ENCODE measurements at regions not wholly inside any gene's neighbourhood (a gene's known extent, or its start where the extent isn't known, plus 50 kb on each side); places are given as distances from the start of the nearest gene placed in this dataset.
"Not testable (repeated sequence)": the region's sequence is repeated elsewhere in the genome, so short reads cannot be mapped to it uniquely, and the experiment has no call there.

DNA sequence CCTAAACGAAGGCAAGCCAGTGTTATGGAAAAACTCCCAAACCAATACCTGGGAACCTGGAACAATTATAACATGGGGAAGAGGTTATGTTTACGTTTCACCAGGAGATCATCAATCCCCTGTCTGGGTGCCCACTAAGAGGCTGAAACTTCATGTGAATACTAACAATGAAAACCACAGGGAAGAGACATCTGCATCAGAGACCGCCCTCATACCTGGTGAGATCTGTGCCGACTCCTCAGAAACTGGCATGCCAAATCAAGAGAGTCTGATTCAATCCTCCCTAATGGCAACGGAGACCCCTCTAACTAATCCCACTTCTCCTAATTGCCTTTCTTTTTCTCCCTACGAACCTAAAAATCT lies 163.2 kb downstream of the IER5 start:
- ATAC-seq = no peak
- peaks cover 19% of the 10 kb centered on the region for H3K9me3 Mint-ChIP-seq

GRCh38 chr1:181253601-181254000 lies 165.1 kb downstream of the IER5 start:
- H3K27ac Mint-ChIP-seq, H3K36me3 Mint-ChIP-seq, H3K4me3 Mint-ChIP-seq, ATAC-seq, H3K4me1 Mint-ChIP-seq, H3K9me3 Mint-ChIP-seq: not testable (repeated sequence)
- H3K27me3 Mint-ChIP-seq = peaks cover 36% of the 10 kb centered on the region

More for the DNA sequence above, 163.2 kb downstream of the IER5 start:
- Mint-ChIP-seq H3K36me3 (peaks cover 8% of the 10 kb centered on the region), H3K4me3 (no peak overlapping the region), H3K4me1 (no peaks in the 10 kb centered on the region), H3K27ac (no peak overlapping the region), H3K27me3 (peaks cover 30% of the 10 kb centered on the region)

DNA sequence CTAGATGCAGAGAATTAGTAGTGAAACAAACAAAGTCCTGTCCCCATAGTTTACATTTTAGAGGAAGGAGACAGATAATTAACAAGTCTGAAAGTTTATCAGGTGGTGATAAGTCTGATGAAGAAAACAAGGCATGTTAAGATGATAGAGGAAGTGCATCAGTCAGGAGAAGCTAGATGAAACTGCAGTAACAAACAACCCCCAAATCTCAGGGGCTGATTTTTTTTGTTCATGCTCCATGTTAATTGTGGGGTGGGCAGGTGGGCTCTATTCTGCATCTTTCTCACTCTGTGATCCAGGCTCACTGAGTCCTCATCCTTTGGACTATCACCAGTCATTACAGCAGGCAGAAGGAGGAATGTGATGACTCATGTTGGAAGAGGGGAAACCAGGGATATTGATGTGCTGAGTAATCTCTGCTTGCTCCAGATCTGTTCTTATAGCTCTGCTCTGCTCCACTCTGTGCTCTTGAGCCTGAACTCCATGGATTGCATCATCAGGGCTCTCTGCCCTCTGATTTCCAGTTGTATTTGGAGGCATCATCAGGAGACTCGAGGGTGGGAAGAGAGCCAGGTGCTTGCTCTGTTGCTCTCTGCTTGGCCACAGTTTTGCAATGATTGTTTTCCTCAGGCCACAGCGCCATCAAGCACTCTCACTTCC lies 166.9 kb downstream of the IER5 start:
- Mint-ChIP-seq H3K27me3 (peaks cover 43% of the 10 kb centered on the region), H3K27ac (no peak overlapping the region), H3K4me1 (no peaks in the 10 kb centered on the region), H3K9me3 (peaks cover 7% of the 10 kb centered on the region), H3K4me3 (no peak overlapping the region), H3K36me3 (no peaks in the 10 kb centered on the region)
- ATAC-seq = no peak

- no peak overlapping the region for H3K4me3 Mint-ChIP-seq
These were observed 168.6 kb downstream of the IER5 start for GRCh38 chr1:181257117-181257516.

DNA sequence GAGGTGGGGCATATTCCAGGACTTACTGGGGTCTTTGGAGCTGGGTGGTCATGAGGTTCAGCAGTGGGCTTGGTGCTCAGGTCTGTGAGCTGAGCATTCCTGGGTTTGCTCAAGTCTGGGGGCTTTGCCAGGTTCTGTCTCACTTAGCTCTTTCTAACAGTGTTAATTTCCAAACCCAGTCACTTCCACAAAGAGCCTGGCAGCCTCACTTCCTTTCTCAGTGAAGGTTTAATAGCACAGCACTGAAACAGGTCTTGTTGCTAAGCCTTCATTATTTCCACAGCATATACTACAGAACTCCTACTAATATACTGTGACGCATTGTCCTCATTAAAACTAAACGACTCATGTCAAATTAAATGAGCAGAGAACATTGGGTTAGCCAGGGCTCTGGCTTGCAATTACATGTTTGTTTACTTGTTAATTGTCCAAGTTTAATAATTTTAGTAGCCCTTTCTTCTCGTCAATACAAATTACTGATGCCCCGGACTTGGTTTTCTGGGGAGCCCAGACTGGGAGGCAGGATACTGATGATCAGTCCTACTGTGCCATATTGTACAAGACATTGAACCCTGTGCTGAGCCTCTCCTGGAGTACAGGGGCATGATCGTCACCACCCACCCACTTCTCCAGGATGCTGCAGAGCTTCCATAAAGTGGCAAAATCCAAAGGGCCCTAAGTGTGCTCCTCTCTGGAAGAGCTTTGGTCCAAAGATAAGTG lies 170.7 kb downstream of the IER5 start:
- H3K9me3 Mint-ChIP-seq = peaks cover 7% of the 10 kb centered on the region
- H3K27me3 Mint-ChIP-seq = peaks cover 55% of the 10 kb centered on the region

More at GRCh38 chr1:181257117-181257516, 168.6 kb downstream of the IER5 start:
- H3K4me1 Mint-ChIP-seq = no peaks in the 10 kb centered on the region
- H3K9me3 Mint-ChIP-seq = peaks cover 7% of the 10 kb centered on the region
- H3K36me3 Mint-ChIP-seq = no peaks in the 10 kb centered on the region
- H3K27ac Mint-ChIP-seq = no peak overlapping the region
- peaks cover 49% of the 10 kb centered on the region for H3K27me3 Mint-ChIP-seq
- ATAC-seq = no peak

GRCh38 chr1:181260271-181260670 lies 171.8 kb downstream of the IER5 start:
- no peak overlapping the region for H3K27ac Mint-ChIP-seq

More for the DNA sequence above, 170.7 kb downstream of the IER5 start:
- no peak overlapping the region for H3K4me3 Mint-ChIP-seq
- H3K4me1 Mint-ChIP-seq = no peaks in the 10 kb centered on the region
- H3K27ac Mint-ChIP-seq = no peak overlapping the region
- no peak for ATAC-seq
- H3K36me3 Mint-ChIP-seq = no peaks in the 10 kb centered on the region

DNA sequence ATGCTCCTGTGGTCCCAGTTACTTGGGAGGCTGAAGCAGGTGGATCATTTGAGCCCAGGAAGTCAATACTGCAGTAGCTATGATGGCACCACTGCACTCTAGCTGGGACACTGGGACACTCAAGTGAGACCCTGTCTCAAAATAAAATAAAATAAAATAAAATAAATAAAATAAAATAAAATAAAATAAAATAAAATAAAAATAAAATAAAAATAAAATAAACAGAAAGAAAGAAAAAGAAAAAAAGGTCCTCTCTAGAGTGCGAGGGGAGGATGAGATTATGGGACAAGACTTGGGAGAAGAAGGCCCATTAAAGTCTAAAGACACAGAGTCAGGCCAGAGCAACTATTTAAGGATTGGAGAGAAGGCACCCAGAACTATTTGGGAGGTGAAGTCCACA lies 172.5 kb downstream of the IER5 start:
- ATAC-seq = no peak
- no peaks in the 10 kb centered on the region for H3K9me3 Mint-ChIP-seq
- no peaks in the 10 kb centered on the region for H3K4me1 Mint-ChIP-seq
- H3K4me3 Mint-ChIP-seq = no peak overlapping the region
- H3K27me3 Mint-ChIP-seq = peaks cover 54% of the 10 kb centered on the region
- H3K36me3 Mint-ChIP-seq = no peaks in the 10 kb centered on the region
- no peak overlapping the region for H3K27ac Mint-ChIP-seq

More at GRCh38 chr1:181260271-181260670, 171.8 kb downstream of the IER5 start:
- H3K27me3 Mint-ChIP-seq = peaks cover 55% of the 10 kb centered on the region
- H3K4me3 Mint-ChIP-seq = no peak overlapping the region
- no peak for ATAC-seq
- H3K9me3 Mint-ChIP-seq = peaks cover 2% of the 10 kb centered on the region
- no peaks in the 10 kb centered on the region for H3K4me1 Mint-ChIP-seq
- no peaks in the 10 kb centered on the region for H3K36me3 Mint-ChIP-seq

- Mint-ChIP-seq H3K4me1 (no peaks in the 10 kb centered on the region), H3K27me3 (peaks cover 43% of the 10 kb centered on the region), H3K4me3 (no peak overlapping the region), H3K27ac (no peak overlapping the region), H3K36me3 (no peaks in the 10 kb centered on the region), H3K9me3 (peaks cover 1% of the 10 kb centered on the region)
- ATAC-seq = no peak
These were observed 173.6 kb downstream of the IER5 start for GRCh38 chr1:181262069-181262468.

- ATAC-seq = no peak
- Mint-ChIP-seq H3K27me3 (peaks cover 31% of the 10 kb centered on the region), H3K36me3 (no peaks in the 10 kb centered on the region), H3K9me3 (peaks cover 5% of the 10 kb centered on the region), H3K4me1 (no peaks in the 10 kb centered on the region), H3K27ac (no peak overlapping the region), H3K4me3 (no peak overlapping the region)
These were observed 174.9 kb downstream of the IER5 start for GRCh38 chr1:181263444-181263843.

- Mint-ChIP-seq H3K9me3 (peaks cover 5% of the 10 kb centered on the region), H3K36me3 (no peaks in the 10 kb centered on the region), H3K4me1 (no peaks in the 10 kb centered on the region), H3K27me3 (peaks cover 43% of the 10 kb centered on the region), H3K4me3 (no peak overlapping the region), H3K27ac (no peak overlapping the region)
- no peak for ATAC-seq
These were observed 176.3 kb downstream of the IER5 start for GRCh38 chr1:181264821-181265220.

- peaks cover 25% of the 10 kb centered on the region for H3K9me3 Mint-ChIP-seq
- H3K4me1 Mint-ChIP-seq = no peaks in the 10 kb centered on the region
- no peak for ATAC-seq
- no peaks in the 10 kb centered on the region for H3K27me3 Mint-ChIP-seq
- H3K27ac Mint-ChIP-seq = no peak overlapping the region
- H3K36me3 Mint-ChIP-seq = no peaks in the 10 kb centered on the region
- no peak overlapping the region for H3K4me3 Mint-ChIP-seq
These were observed 196.5 kb downstream of the IER5 start for GRCh38 chr1:181284978-181285377.

GRCh38 chr1:181295217-181295616 lies 188.1 kb upstream of the CACNA1E start:
- ATAC-seq = no peak
- no peaks in the 10 kb centered on the region for H3K9me3 Mint-ChIP-seq
- H3K4me1 Mint-ChIP-seq = no peaks in the 10 kb centered on the region
- no peak overlapping the region for H3K27ac Mint-ChIP-seq
- no peak overlapping the region for H3K4me3 Mint-ChIP-seq
- H3K36me3 Mint-ChIP-seq = no peaks in the 10 kb centered on the region
- peaks cover 32% of the 10 kb centered on the region for H3K27me3 Mint-ChIP-seq

DNA sequence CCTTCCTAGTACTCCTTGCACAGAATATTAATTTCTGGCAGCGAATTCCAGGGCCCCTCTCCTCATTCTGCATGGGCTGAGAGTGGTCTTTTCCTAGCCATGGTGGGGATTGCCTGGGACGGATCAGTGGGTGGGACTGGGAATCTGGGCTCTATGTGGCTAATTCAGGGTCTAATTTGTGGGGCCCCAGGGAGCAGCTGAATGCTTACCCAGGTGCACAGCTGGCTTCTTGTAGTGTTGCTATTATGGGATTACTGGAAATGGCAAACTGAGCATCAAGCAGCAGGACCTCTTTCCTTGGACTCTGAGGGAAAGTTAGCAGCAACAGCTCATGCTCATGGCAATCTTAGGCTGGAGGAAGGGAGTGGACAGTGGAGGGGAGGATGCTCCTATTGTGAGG lies 187.1 kb upstream of the CACNA1E start:
- Mint-ChIP-seq H3K4me1 (no peaks in the 10 kb centered on the region), H3K4me3 (no peak overlapping the region), H3K27me3 (peaks cover 31% of the 10 kb centered on the region), H3K9me3 (no peaks in the 10 kb centered on the region), H3K36me3 (no peaks in the 10 kb centered on the region), H3K27ac (no peak overlapping the region)
- ATAC-seq = no peak

DNA sequence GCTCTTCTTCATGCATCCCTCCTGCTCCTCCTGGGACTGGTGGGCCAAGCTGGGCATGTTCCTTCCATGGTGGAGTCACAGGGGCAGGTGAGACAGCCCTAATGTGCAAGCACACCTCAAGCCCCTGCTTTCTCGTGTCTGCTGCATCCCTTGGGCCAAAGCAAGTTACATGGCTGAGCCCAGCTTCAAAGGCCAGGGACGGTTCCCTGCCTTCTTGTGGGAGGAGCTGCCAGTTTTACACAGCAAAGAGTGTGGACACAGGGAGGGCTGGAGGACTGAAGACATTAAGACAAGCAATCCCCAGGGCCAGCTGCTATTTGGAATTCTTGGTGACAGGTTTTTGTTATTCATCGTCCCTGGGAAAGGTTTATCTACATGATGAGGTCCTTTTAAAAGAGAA lies 175.2 kb upstream of the CACNA1E start:
- Mint-ChIP-seq H3K27me3 (peaks cover 22% of the 10 kb centered on the region), H3K36me3 (no peaks in the 10 kb centered on the region), H3K4me1 (no peaks in the 10 kb centered on the region), H3K27ac (no peak overlapping the region), H3K9me3 (peaks cover 4% of the 10 kb centered on the region), H3K4me3 (no peak overlapping the region)
- no peak for ATAC-seq

GRCh38 chr1:181310560-181310959 lies 172.8 kb upstream of the CACNA1E start:
- Mint-ChIP-seq H3K4me1 (peaks cover 5% of the 10 kb centered on the region), H3K36me3 (no peaks in the 10 kb centered on the region), H3K27ac (no peak overlapping the region), H3K4me3 (no peak overlapping the region), H3K27me3 (peaks cover 40% of the 10 kb centered on the region), H3K9me3 (no peaks in the 10 kb centered on the region)
- ATAC-seq = no peak

GRCh38 chr1:181312946-181313345 lies 170.4 kb upstream of the CACNA1E start:
- Mint-ChIP-seq H3K4me3 (no peak overlapping the region), H3K27me3 (peaks cover 58% of the 10 kb centered on the region), H3K36me3 (no peaks in the 10 kb centered on the region), H3K4me1 (peaks cover 5% of the 10 kb centered on the region), H3K9me3 (no peaks in the 10 kb centered on the region), H3K27ac (no peak overlapping the region)
- ATAC-seq = no peak

Data from stimulated activated memory B cell treated with anti-CD40 and anti-IgM and Interleukin-4, amounts not matched to agents 10 μg/mL and 1 μg/mL and 100 μg/mL, for 72 hours (primary cell).